ENCODE measurements at regions not wholly inside any gene's neighbourhood (a gene's known extent, or its start where the extent isn't known, plus 50 kb on each side); places are given as distances from the start of the nearest gene placed in this dataset.
"Not testable (repeated sequence)": the region's sequence is repeated elsewhere in the genome, so short reads cannot be mapped to it uniquely, and the experiment has no call there.

- no peak for DNase-seq (ENCODE audit: low read depth in 2 of 2, low spot score in 1 of 2)
Observed at GRCh38 chr12:92237262-92237661, 91.6 kb upstream of the BTG1 start.

- DNase-seq (ENCODE audit: low read depth in 2 of 2, low spot score in 1 of 2), result no peak
Observed at GRCh38 chr12:92235703-92236472, 90.2 kb upstream of the BTG1 start.

GRCh38 chr12:92234533-92234932 lies 88.9 kb upstream of the BTG1 start:
- no peak for DNase-seq (ENCODE audit: low read depth in 2 of 2, low spot score in 1 of 2)

- no peak for DNase-seq (ENCODE audit: low read depth in 2 of 2, low spot score in 1 of 2)
Observed at GRCh38 chr12:92233346-92234015, 87.8 kb upstream of the BTG1 start.

GRCh38 chr12:92232371-92232932 lies 86.8 kb upstream of the BTG1 start:
- DNase-seq (ENCODE audit: low read depth in 2 of 2, low spot score in 1 of 2), result not testable (repeated sequence)

GRCh38 chr12:92231945-92232344 lies 86.3 kb upstream of the BTG1 start:
- not testable (repeated sequence) for DNase-seq (ENCODE audit: low read depth in 2 of 2, low spot score in 1 of 2)

- DNase-seq (ENCODE audit: low read depth in 2 of 2, low spot score in 1 of 2), result not testable (repeated sequence)
Observed at GRCh38 chr12:92231532-92231931, 85.9 kb upstream of the BTG1 start.

- DNase-seq (ENCODE audit: low read depth in 2 of 2, low spot score in 1 of 2), result no peak
Observed at GRCh38 chr12:92229381-92229780, 83.7 kb upstream of the BTG1 start.

GRCh38 chr12:92226961-92227360 lies 81.3 kb upstream of the BTG1 start:
- no peak for DNase-seq (ENCODE audit: low read depth in 2 of 2, low spot score in 1 of 2)

- DNase-seq (ENCODE audit: low read depth in 2 of 2, low spot score in 1 of 2), result no peak
Observed at GRCh38 chr12:92226071-92226661, 80.5 kb upstream of the BTG1 start.

- DNase-seq (ENCODE audit: low read depth in 2 of 2, low spot score in 1 of 2), result no peak
Observed at GRCh38 chr12:92224685-92225331, 79.2 kb upstream of the BTG1 start.

- no peak for DNase-seq (ENCODE audit: low read depth in 2 of 2, low spot score in 1 of 2)
Observed at GRCh38 chr12:92223481-92223880, 77.8 kb upstream of the BTG1 start.

GRCh38 chr12:92221656-92222315 lies 76.1 kb upstream of the BTG1 start:
- DNase-seq (ENCODE audit: low read depth in 2 of 2, low spot score in 1 of 2), result no peak

GRCh38 chr12:92218394-92219077 lies 72.9 kb upstream of the BTG1 start:
- DNase-seq (ENCODE audit: low read depth in 2 of 2, low spot score in 1 of 2), result no peak

- DNase-seq (ENCODE audit: low read depth in 2 of 2, low spot score in 1 of 2), result no peak
Observed at GRCh38 chr12:92216092-92216491, 70.4 kb upstream of the BTG1 start.

- no peak for DNase-seq (ENCODE audit: low read depth in 2 of 2, low spot score in 1 of 2)
Observed at GRCh38 chr12:92215358-92215757, 69.7 kb upstream of the BTG1 start.

- no peak for DNase-seq (ENCODE audit: low read depth in 2 of 2, low spot score in 1 of 2)
Observed at GRCh38 chr12:92213166-92213565, 67.5 kb upstream of the BTG1 start.

- no peak for DNase-seq (ENCODE audit: low read depth in 2 of 2, low spot score in 1 of 2)
Observed at GRCh38 chr12:92210071-92210470, 64.4 kb upstream of the BTG1 start.

- DNase-seq (ENCODE audit: low read depth in 2 of 2, low spot score in 1 of 2), result no peak
Observed at GRCh38 chr12:92208613-92209121, 63.0 kb upstream of the BTG1 start.

- no peak for DNase-seq (ENCODE audit: low read depth in 2 of 2, low spot score in 1 of 2)
Observed at GRCh38 chr12:92206596-92206995, 61.0 kb upstream of the BTG1 start.
